Breast epithelium (tissue), 3 donors: ENCODE measurements at regions not wholly inside any gene's neighbourhood (a gene's known extent, or its start where the extent isn't known, plus 50 kb on each side); places are given as distances from the start of the nearest gene placed in this dataset.

Experiments
- POLR2A ChIP-seq: fragments of 450-650 bp; IDR thresholded peaks from one replicate; pipeline ENCODE4 v1.6.1; 2016; ENCODE audit warnings: antibody characterized with exemption, mild to moderate bottlenecking, moderate library complexity
- TF ChIP-seq, protein P1 (sequence below), 3 donors: fragments of 450-650 bp; IDR thresholded peaks; one replicate each; pipeline ENCODE4 v1.5.1; 2016 to 2017; ENCODE audit warnings: antibody characterized with exemption in 3 of 3, mild to moderate bottlenecking in 3 of 3, moderate library complexity in 3 of 3

GRCh38 chr2:35891936-35892335, 463.6 kb upstream of the CRIM1 start:
- no peak for TF ChIP-seq POLR2A
- TF ChIP-seq, protein P1, sequence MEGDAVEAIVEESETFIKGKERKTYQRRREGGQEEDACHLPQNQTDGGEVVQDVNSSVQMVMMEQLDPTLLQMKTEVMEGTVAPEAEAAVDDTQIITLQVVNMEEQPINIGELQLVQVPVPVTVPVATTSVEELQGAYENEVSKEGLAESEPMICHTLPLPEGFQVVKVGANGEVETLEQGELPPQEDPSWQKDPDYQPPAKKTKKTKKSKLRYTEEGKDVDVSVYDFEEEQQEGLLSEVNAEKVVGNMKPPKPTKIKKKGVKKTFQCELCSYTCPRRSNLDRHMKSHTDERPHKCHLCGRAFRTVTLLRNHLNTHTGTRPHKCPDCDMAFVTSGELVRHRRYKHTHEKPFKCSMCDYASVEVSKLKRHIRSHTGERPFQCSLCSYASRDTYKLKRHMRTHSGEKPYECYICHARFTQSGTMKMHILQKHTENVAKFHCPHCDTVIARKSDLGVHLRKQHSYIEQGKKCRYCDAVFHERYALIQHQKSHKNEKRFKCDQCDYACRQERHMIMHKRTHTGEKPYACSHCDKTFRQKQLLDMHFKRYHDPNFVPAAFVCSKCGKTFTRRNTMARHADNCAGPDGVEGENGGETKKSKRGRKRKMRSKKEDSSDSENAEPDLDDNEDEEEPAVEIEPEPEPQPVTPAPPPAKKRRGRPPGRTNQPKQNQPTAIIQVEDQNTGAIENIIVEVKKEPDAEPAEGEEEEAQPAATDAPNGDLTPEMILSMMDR (IDR thresholded peaks at IDR 0.05): no peak
